HL-60 (cell line): ENCODE measurements at regions not wholly inside any gene's neighbourhood (a gene's known extent, or its start where the extent isn't known, plus 50 kb on each side); places are given as distances from the start of the nearest gene placed in this dataset.

ENCODE experiments used
- GABPA ChIP-seq: IDR thresholded peaks from 2 replicates; pipeline ENCODE4 v1.6.1; 2012; ENCODE audit warnings: low read depth
- POLR2AphosphoS5 ChIP-seq: IDR thresholded peaks from 2 replicates; pipeline ENCODE4 v1.6.1; 2012; ENCODE audit warnings: low read depth
- SPI1 ChIP-seq: IDR thresholded peaks from 2 replicates; pipeline ENCODE4 v1.6.1; 2012; ENCODE audit warnings: low read depth, mild to moderate bottlenecking, borderline replicate concordance
- TF ChIP-seq, protein P1 (sequence below): IDR thresholded peaks from one replicate; pipeline ENCODE4 v1.5.1; 2011; ENCODE audit warnings: low read length, control low read depth, inconsistent platforms; ENCODE audit not compliant: insufficient read depth
- TF ChIP-seq, protein P2 (sequence below): IDR thresholded peaks from 2 replicates; pipeline ENCODE4 v1.6.1; 2012; ENCODE audit warnings: low read depth; ENCODE audit not compliant: insufficient replicate concordance

DNA sequence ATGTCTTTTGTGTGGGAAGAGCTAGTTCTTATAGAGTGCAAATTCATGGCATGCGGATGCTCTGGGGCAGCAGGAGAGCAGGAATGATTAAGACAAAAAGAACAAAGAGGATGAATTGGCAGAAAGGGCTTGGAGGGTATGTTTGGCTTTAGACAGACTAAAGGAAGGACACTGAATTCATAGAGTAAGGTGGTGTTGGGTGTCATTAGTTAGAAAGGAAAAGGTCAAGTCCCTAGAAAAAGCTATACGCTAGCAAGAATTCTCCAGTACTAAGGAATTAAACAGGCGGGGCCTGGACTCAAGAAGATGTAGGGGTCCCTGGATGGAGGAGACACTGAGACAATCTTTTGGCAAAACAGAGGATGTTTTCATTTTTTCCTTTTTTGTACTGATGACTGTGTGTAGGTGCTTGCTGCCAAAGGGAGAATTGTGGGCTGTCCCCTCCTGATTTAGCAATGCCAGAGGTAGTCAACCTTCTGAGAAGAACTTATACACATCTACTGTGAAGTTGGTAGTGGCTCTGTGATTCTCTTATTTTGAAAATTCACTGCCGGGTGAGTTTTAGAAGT is 391.0 kb downstream of the SPRY1 start:
- TF ChIP-seq, protein P1, sequence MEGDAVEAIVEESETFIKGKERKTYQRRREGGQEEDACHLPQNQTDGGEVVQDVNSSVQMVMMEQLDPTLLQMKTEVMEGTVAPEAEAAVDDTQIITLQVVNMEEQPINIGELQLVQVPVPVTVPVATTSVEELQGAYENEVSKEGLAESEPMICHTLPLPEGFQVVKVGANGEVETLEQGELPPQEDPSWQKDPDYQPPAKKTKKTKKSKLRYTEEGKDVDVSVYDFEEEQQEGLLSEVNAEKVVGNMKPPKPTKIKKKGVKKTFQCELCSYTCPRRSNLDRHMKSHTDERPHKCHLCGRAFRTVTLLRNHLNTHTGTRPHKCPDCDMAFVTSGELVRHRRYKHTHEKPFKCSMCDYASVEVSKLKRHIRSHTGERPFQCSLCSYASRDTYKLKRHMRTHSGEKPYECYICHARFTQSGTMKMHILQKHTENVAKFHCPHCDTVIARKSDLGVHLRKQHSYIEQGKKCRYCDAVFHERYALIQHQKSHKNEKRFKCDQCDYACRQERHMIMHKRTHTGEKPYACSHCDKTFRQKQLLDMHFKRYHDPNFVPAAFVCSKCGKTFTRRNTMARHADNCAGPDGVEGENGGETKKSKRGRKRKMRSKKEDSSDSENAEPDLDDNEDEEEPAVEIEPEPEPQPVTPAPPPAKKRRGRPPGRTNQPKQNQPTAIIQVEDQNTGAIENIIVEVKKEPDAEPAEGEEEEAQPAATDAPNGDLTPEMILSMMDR = no peak
- TF ChIP-seq SPI1 (no peak), POLR2AphosphoS5 (no peak), GABPA (no peak)
- TF ChIP-seq, protein P2, sequence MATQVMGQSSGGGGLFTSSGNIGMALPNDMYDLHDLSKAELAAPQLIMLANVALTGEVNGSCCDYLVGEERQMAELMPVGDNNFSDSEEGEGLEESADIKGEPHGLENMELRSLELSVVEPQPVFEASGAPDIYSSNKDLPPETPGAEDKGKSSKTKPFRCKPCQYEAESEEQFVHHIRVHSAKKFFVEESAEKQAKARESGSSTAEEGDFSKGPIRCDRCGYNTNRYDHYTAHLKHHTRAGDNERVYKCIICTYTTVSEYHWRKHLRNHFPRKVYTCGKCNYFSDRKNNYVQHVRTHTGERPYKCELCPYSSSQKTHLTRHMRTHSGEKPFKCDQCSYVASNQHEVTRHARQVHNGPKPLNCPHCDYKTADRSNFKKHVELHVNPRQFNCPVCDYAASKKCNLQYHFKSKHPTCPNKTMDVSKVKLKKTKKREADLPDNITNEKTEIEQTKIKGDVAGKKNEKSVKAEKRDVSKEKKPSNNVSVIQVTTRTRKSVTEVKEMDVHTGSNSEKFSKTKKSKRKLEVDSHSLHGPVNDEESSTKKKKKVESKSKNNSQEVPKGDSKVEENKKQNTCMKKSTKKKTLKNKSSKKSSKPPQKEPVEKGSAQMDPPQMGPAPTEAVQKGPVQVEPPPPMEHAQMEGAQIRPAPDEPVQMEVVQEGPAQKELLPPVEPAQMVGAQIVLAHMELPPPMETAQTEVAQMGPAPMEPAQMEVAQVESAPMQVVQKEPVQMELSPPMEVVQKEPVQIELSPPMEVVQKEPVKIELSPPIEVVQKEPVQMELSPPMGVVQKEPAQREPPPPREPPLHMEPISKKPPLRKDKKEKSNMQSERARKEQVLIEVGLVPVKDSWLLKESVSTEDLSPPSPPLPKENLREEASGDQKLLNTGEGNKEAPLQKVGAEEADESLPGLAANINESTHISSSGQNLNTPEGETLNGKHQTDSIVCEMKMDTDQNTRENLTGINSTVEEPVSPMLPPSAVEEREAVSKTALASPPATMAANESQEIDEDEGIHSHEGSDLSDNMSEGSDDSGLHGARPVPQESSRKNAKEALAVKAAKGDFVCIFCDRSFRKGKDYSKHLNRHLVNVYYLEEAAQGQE = no peak
